ENCODE measurements at regions not wholly inside any gene's neighbourhood (a gene's known extent, or its start where the extent isn't known, plus 50 kb on each side); places are given as distances from the start of the nearest gene placed in this dataset.

GRCh38 chr11:70876685-70877084, 375.7 kb downstream of the SHANK2 start:
- intact Hi-C loops (cut with DNase I; ENCODE audit: low total_unique reads): no loop called here
- Histone ChIP-seq H3K36me3 (no peaks in the 10 kb centered on the region), H3K4me3 (no peak overlapping the region), H3K9me3 (no peaks in the 10 kb centered on the region), H3K4me1 (no peaks in the 10 kb centered on the region), H3K27me3 (no peaks in the 10 kb centered on the region), H3K27ac (no peak overlapping the region)
- no peak for DNase-seq
- TF ChIP-seq CTCF (IDR thresholded peaks at IDR 0.05): no peak
- no peak for TF ChIP-seq POLR2A (IDR thresholded peaks at IDR 0.05)

GRCh38 chr11:70877151-70877550, 375.2 kb downstream of the SHANK2 start:
- no peak for TF ChIP-seq POLR2A (IDR thresholded peaks at IDR 0.05)
- no peak for TF ChIP-seq CTCF (IDR thresholded peaks at IDR 0.05)
- no peaks in the 10 kb centered on the region for H3K4me1 ChIP-seq
- H3K4me3 ChIP-seq: no peak overlapping the region
- no peak for DNase-seq
- no peaks in the 10 kb centered on the region for H3K27me3 ChIP-seq
- intact Hi-C loops (cut with DNase I; ENCODE audit: low total_unique reads): no loop called here
- no peaks in the 10 kb centered on the region for H3K9me3 ChIP-seq
- no peak overlapping the region for H3K27ac ChIP-seq
- no peaks in the 10 kb centered on the region for H3K36me3 ChIP-seq

- intact Hi-C loops (cut with DNase I; ENCODE audit: low total_unique reads): no loop called here
- Histone ChIP-seq H3K9me3 (no peaks in the 10 kb centered on the region), H3K4me3 (no peak overlapping the region), H3K36me3 (no peaks in the 10 kb centered on the region), H3K27ac (no peak overlapping the region), H3K4me1 (no peaks in the 10 kb centered on the region), H3K27me3 (no peaks in the 10 kb centered on the region)
- no peak for DNase-seq
- no peak for TF ChIP-seq CTCF (IDR thresholded peaks at IDR 0.05)
- no peak for TF ChIP-seq POLR2A (IDR thresholded peaks at IDR 0.05)
Measured at GRCh38 chr11:70878366-70878765, 374.0 kb downstream of the SHANK2 start.

- Histone ChIP-seq H3K27me3 (no peaks in the 10 kb centered on the region), H3K9me3 (no peaks in the 10 kb centered on the region), H3K36me3 (no peaks in the 10 kb centered on the region), H3K4me1 (no peaks in the 10 kb centered on the region), H3K4me3 (no peak overlapping the region), H3K27ac (no peak overlapping the region)
- intact Hi-C loops (cut with DNase I; ENCODE audit: low total_unique reads): no loop called here
- TF ChIP-seq POLR2A (IDR thresholded peaks at IDR 0.05) (no peak), CTCF (IDR thresholded peaks at IDR 0.05) (no peak)
- DNase-seq: no peak
Measured at GRCh38 chr11:70879601-70880285, 372.6 kb downstream of the SHANK2 start.

GRCh38 chr11:70880416-70880815, 372.0 kb downstream of the SHANK2 start:
- no peak overlapping the region for H3K27ac ChIP-seq
- no peak for DNase-seq
- H3K4me3 ChIP-seq: no peak overlapping the region
- H3K9me3 ChIP-seq: no peaks in the 10 kb centered on the region
- no peaks in the 10 kb centered on the region for H3K36me3 ChIP-seq
- H3K4me1 ChIP-seq: no peaks in the 10 kb centered on the region
- intact Hi-C loops (cut with DNase I; ENCODE audit: low total_unique reads): no loop called here
- no peaks in the 10 kb centered on the region for H3K27me3 ChIP-seq
- no peak for TF ChIP-seq CTCF (IDR thresholded peaks at IDR 0.05)
- TF ChIP-seq POLR2A (IDR thresholded peaks at IDR 0.05): no peak
